Endothelial cell of umbilical vein (primary cell): ENCODE measurements at regions not wholly inside any gene's neighbourhood (a gene's known extent, or its start where the extent isn't known, plus 50 kb on each side); places are given as distances from the start of the nearest gene placed in this dataset.

Source experiments
- BruUV-seq: library from RNA; stranded (reverse); fragments of 400-500 nt; replicated peaks from 2 replicates; lab custom pipeline; 2021; lab: Mats Ljungman, UMichigan
- CTCF ChIA-PET: fragments of 300-600, 350-600 bp; sonication (Branson Sonifier 250); formaldehyde crosslinking; loops from one replicate; lab custom pipeline; 2021; ENCODE audit warnings: antibody characterized with exemption, inconsistent platforms; lab: Charles Lee
- POLR2A ChIA-PET: fragments of 300-600, 350-600 bp; sonication (Branson Sonifier 250); formaldehyde crosslinking; loops from one replicate; lab custom pipeline; 2021; ENCODE audit warnings: antibody characterized with exemption, inconsistent platforms; lab: Charles Lee
- DNase-seq: peaks from one replicate; pipeline ENCODE4 v3.0.0-alpha.2; 2011; ENCODE audit warnings: low read depth, low spot score
- FAIRE-seq: peaks from 2 replicates; lab custom pipeline; 2011; peaks lifted over from hg19 to GRCh38; lab: Jason Lieb, UNC
- H2AFZ ChIP-seq: 2 replicates; pipeline ENCODE4 v1.6.0; 2012; ENCODE audit warnings: low read depth, low read length, control low read depth, inconsistent platforms
- H3K27ac ChIP-seq: 2 replicates; pipeline ENCODE4 v1.5.1; 2011; ENCODE audit warnings: low read depth, mild to moderate bottlenecking, control low read depth, low read length, moderate library complexity; ENCODE audit not compliant: insufficient read depth
- H3K27me3 ChIP-seq, 2 experiments: 2 replicates each; pipeline versions ENCODE4 v1.6.0 to v1.6.1; 2011; ENCODE audit warnings: low read length in 2 of 2, mixed read lengths in 1 of 2; ENCODE audit not compliant: control insufficient read depth in 2 of 2, insufficient read depth in 2 of 2
- H3K36me3 ChIP-seq, 2 experiments: 2 replicates in 1 of 2; 3 replicates in 1 of 2; pipeline ENCODE4 v1.5.1; 2011; ENCODE audit warnings: low read length in 2 of 2, mild to moderate bottlenecking in 1 of 2, moderate library complexity in 1 of 2; ENCODE audit not compliant: control insufficient read depth in 2 of 2, insufficient read depth in 2 of 2; ENCODE audit errors: extremely low read depth in 1 of 2
- H3K4me1 ChIP-seq: 3 replicates; pipeline ENCODE4 v1.5.1; 2011; ENCODE audit warnings: mild to moderate bottlenecking, low read length; ENCODE audit not compliant: control insufficient read depth, insufficient read depth; ENCODE audit errors: extremely low read depth
- H3K4me2 ChIP-seq: 2 replicates; pipeline ENCODE4 v1.6.1; 2011; ENCODE audit warnings: low read length, control low read depth, mixed read lengths; ENCODE audit not compliant: insufficient read depth
- H3K4me3 ChIP-seq, 3 experiments: fragments of 200-600 bp in 1 of 3; sonication (generic), shearing (Covaris generic) in 1 of 3; replicated peaks in 1 of 3; 2 replicates each; pipeline ENCODE4 v1.5.1; 2011 to 2016; ENCODE audit warnings: control low read depth in 3 of 3, low read length in 3 of 3, mild to moderate bottlenecking in 2 of 3, inconsistent platforms in 1 of 3, low read depth in 1 of 3, moderate library complexity in 1 of 3; ENCODE audit not compliant: insufficient read depth in 1 of 3
- H3K79me2 ChIP-seq: 2 replicates; pipeline ENCODE4 v1.6.0; 2012; ENCODE audit warnings: low read length, inconsistent platforms; ENCODE audit not compliant: control insufficient read depth, insufficient read depth
- H3K9ac ChIP-seq: replicated peaks from 2 replicates; pipeline ENCODE3; 2011; ENCODE audit warnings: low read length, control low read depth; ENCODE audit not compliant: insufficient read depth; ENCODE audit errors: extremely low read depth
- H3K9me1 ChIP-seq: replicated peaks from 3 replicates; pipeline ENCODE4 v1.6.0; 2011; ENCODE audit warnings: mild to moderate bottlenecking, low read length; ENCODE audit not compliant: control insufficient read depth, insufficient read depth; ENCODE audit errors: extremely low read depth
- H3K9me3 ChIP-seq: replicated peaks from 2 replicates; pipeline ENCODE4 v1.5.1; 2012; ENCODE audit warnings: low read length, inconsistent platforms; ENCODE audit not compliant: control insufficient read depth, insufficient read depth
- H4K20me1 ChIP-seq: replicated peaks from 2 replicates; pipeline ENCODE3; 2011; ENCODE audit warnings: mild to moderate bottlenecking, low read length; ENCODE audit not compliant: control insufficient read depth, insufficient read depth; ENCODE audit errors: extremely low read depth
- EZH2 ChIP-seq: IDR thresholded peaks from 2 replicates; pipeline ENCODE4 v1.6.1; 2012; ENCODE audit warnings: borderline replicate concordance, low read depth, mild to moderate bottlenecking, moderate library complexity, low read length, inconsistent platforms; ENCODE audit not compliant: severe bottlenecking
- FOS ChIP-seq: IDR thresholded peaks from 2 replicates; pipeline ENCODE4 v1.6.1; 2011; ENCODE audit warnings: mild to moderate bottlenecking, low read length, moderate library complexity, borderline replicate concordance; ENCODE audit not compliant: insufficient read depth
- GATA2 ChIP-seq: IDR thresholded peaks from 2 replicates; pipeline ENCODE4 v1.7.0; 2011; ENCODE audit warnings: low read depth, mild to moderate bottlenecking, moderate library complexity, mixed read lengths, low read length; ENCODE audit not compliant: insufficient read length, insufficient read depth
- JUN ChIP-seq: IDR thresholded peaks from 2 replicates; pipeline ENCODE4 v1.6.1; 2011; ENCODE audit warnings: borderline replicate concordance, low read depth; ENCODE audit not compliant: insufficient read length, insufficient read depth
- MAX ChIP-seq: IDR thresholded peaks from 2 replicates; pipeline ENCODE4 v1.6.1; 2011; ENCODE audit not compliant: insufficient read depth, insufficient read length
- MYC ChIP-seq: IDR thresholded peaks from one replicate; pipeline ENCODE4 v1.6.1; 2011; ENCODE audit warnings: mild to moderate bottlenecking, low read depth, low read length
- POLR2A ChIP-seq: IDR thresholded peaks from 2 replicates; pipeline ENCODE4 v1.6.1; 2012; ENCODE audit warnings: low read depth, mild to moderate bottlenecking, control low read depth, low read length
- POLR2AphosphoS5 ChIP-seq: IDR thresholded peaks from 2 replicates; pipeline ENCODE4 v1.6.1; 2012; ENCODE audit warnings: low read depth, mild to moderate bottlenecking, control low read depth, low read length, moderate library complexity; ENCODE audit not compliant: insufficient read depth
- dilution Hi-C: fragments of 300-500 bp; cut with MboI; formaldehyde crosslinking; loops from one replicate; pipeline ENCODE4 v1.15.0; 2019; ENCODE audit warnings: low sequenced_read_pairs; ENCODE audit not compliant: extremely low pct_ligation_motif_present
- intact Hi-C: fragments of 100-400 bp; cut with micrococcal nuclease; formaldehyde crosslinking; loops from one replicate; pipeline ENCODE4 v1.10.0; 2022
- TF ChIP-seq, protein P1 (sequence below), 2 donors: IDR thresholded peaks; 1 replicate in 1 of 2; 2 replicates in 1 of 2; pipeline ENCODE4 v1.5.1; 2011; ENCODE audit warnings: low read length in 2 of 2, mild to moderate bottlenecking in 2 of 2, moderate library complexity in 2 of 2, control low read depth in 1 of 2, inconsistent platforms in 1 of 2, low read depth in 1 of 2; ENCODE audit not compliant: insufficient read depth in 1 of 2; ENCODE audit errors: extremely low read depth in 1 of 2

DNA sequence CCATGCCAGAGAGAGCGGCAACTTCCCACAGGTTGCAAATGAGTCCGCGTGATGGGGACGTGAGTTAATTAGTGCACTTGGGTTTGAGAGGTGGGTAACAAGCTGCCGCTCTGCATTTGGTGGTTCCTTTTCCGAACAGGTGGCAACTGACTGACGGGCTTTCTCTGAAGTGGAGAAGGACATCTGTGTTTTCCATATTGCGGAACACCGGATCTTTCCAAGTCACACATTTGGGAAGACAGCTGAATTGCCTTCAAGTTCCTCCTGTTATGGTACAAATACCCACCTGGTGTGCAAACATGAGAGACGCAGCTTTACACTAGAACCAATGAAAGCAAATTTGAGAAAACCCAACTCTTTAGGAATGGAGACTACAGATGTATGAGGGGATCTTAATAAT lies 451.3 kb upstream of the ZFHX3 start:
- DNase-seq (no peak), FAIRE-seq (no peak)
- CTCF ChIA-PET = no interaction called here

More for the DNA sequence above, 451.3 kb upstream of the ZFHX3 start:
- H3K36me3 ChIP-seq = no peaks in the 10 kb centered on the region
- POLR2A ChIA-PET = no interaction called here
- dilution Hi-C loops = no loop called here
- no TSS peak for BruUV-seq
- no peak overlapping the region for H3K27ac ChIP-seq
- no peak overlapping the region for H2AFZ ChIP-seq
- no peaks in the 10 kb centered on the region for H3K27me3 ChIP-seq
- H3K4me2 ChIP-seq = no peak overlapping the region
- H3K4me3 ChIP-seq = no peak overlapping the region
- H3K4me1 ChIP-seq = no peaks in the 10 kb centered on the region
- H3K9ac ChIP-seq = no peak overlapping the region
- no peaks in the 10 kb centered on the region for H3K79me2 ChIP-seq
- no peaks in the 10 kb centered on the region for H4K20me1 ChIP-seq
- TF ChIP-seq, protein P1, sequence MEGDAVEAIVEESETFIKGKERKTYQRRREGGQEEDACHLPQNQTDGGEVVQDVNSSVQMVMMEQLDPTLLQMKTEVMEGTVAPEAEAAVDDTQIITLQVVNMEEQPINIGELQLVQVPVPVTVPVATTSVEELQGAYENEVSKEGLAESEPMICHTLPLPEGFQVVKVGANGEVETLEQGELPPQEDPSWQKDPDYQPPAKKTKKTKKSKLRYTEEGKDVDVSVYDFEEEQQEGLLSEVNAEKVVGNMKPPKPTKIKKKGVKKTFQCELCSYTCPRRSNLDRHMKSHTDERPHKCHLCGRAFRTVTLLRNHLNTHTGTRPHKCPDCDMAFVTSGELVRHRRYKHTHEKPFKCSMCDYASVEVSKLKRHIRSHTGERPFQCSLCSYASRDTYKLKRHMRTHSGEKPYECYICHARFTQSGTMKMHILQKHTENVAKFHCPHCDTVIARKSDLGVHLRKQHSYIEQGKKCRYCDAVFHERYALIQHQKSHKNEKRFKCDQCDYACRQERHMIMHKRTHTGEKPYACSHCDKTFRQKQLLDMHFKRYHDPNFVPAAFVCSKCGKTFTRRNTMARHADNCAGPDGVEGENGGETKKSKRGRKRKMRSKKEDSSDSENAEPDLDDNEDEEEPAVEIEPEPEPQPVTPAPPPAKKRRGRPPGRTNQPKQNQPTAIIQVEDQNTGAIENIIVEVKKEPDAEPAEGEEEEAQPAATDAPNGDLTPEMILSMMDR (IDR thresholded peaks at IDR 0.05; ENCODE audit: extremely low read depth in 1 of 2, insufficient read depth in 1 of 2, low read depth in 1 of 2, low read length in 2 of 2) = no peak
- TF ChIP-seq FOS (no peak), MAX (no peak), GATA2 (no peak), JUN (no peak), EZH2 (no peak), MYC (no peak), POLR2AphosphoS5 (no peak), POLR2A (no peak)
- intact Hi-C loops = no loop called here
- H3K9me3 ChIP-seq = no peaks in the 10 kb centered on the region
- H3K9me1 ChIP-seq = no peaks in the 10 kb centered on the region
